CD4-positive, alpha-beta T cell (primary cell): ENCODE measurements at regions not wholly inside any gene's neighbourhood (a gene's known extent, or its start where the extent isn't known, plus 50 kb on each side); places are given as distances from the start of the nearest gene placed in this dataset.

Source experiments
- ATAC-seq: fragments of 200-7000 bp; cut with Tn5 transposase; one replicate; pipeline ENCODE4 v1.10.0; 2022; ENCODE audit warnings: mild to moderate bottlenecking; ENCODE audit not compliant: poor library complexity
- CTCF ChIA-PET: fragments of 350-600 bp; sonication (Branson Sonifier 250); formaldehyde crosslinking; loops from one replicate; lab custom pipeline; 2021; ENCODE audit warnings: antibody characterized with exemption, inconsistent platforms; lab: Charles Lee
- POLR2A ChIA-PET: fragments of 350-600 bp; sonication (Branson Sonifier 250); formaldehyde crosslinking; loops from one replicate; lab custom pipeline; 2021; ENCODE audit warnings: antibody characterized with exemption, inconsistent platforms; lab: Charles Lee
- DNase-seq, 14 experiments: peaks; one replicate each; pipeline ENCODE4 v3.0.0-alpha.2; 2013 to 2020; ENCODE audit warnings: mixed read lengths in 2 of 14
- H3K27ac ChIP-seq, 2 donors: one replicate each; pipeline versions ENCODE4 v1.5.1 to v1.7.0; 2013; ENCODE audit warnings: low read length in 2 of 2, low read depth in 1 of 2, mild to moderate bottlenecking in 1 of 2
- H3K27me3 ChIP-seq, 2 experiments: 1 replicate in 1 of 2; 2 replicates in 1 of 2; pipeline versions ENCODE4 v1.6.1 to v1.7.0; 2013; ENCODE audit warnings: low read length in 2 of 2, control low read depth in 1 of 2, mild to moderate bottlenecking in 1 of 2, moderate library complexity in 1 of 2; ENCODE audit not compliant: insufficient read depth in 2 of 2, control insufficient read depth in 1 of 2
- H3K36me3 ChIP-seq: one replicate; pipeline ENCODE4 v1.6.1; 2013; ENCODE audit warnings: low read length, control low read depth; ENCODE audit not compliant: insufficient read depth
- H3K4me1 ChIP-seq: one replicate; pipeline ENCODE4 v1.6.1; 2013; ENCODE audit warnings: low read length, control low read depth; ENCODE audit not compliant: insufficient read depth
- H3K4me3 ChIP-seq: one replicate; pipeline ENCODE4 v1.5.1; 2013; ENCODE audit warnings: mild to moderate bottlenecking, low read length, moderate library complexity
- H3K9me3 ChIP-seq, 2 experiments: 1 replicate in 1 of 2; 2 replicates in 1 of 2; pipeline versions ENCODE4 v1.6.1 to v1.7.0; 2013; ENCODE audit warnings: low read length in 2 of 2, mild to moderate bottlenecking in 2 of 2, control low read depth in 1 of 2, moderate library complexity in 1 of 2; ENCODE audit not compliant: control insufficient read depth in 1 of 2, insufficient read depth in 1 of 2
- H3K27ac Mint-ChIP-seq: one replicate; pipeline ENCODE4 v1.8.0; 2020; ENCODE audit warnings: mixed read lengths
- H3K27me3 Mint-ChIP-seq: one replicate; pipeline ENCODE4 v1.8.0; 2021; ENCODE audit warnings: mixed read lengths
- H3K36me3 Mint-ChIP-seq: one replicate; pipeline ENCODE4 v1.8.0; 2021; ENCODE audit warnings: low read depth, mixed read lengths
- H3K4me1 Mint-ChIP-seq: one replicate; pipeline ENCODE4 v1.8.0; 2021; ENCODE audit warnings: low read depth, mixed read lengths
- H3K4me3 Mint-ChIP-seq: one replicate; pipeline ENCODE4 v1.8.0; 2020; ENCODE audit warnings: mild to moderate bottlenecking, mixed read lengths
- H3K9me3 Mint-ChIP-seq: one replicate; pipeline ENCODE4 v1.8.0; 2020; ENCODE audit warnings: mixed read lengths
- intact Hi-C, 2 experiments: fragments of 100-400 bp; cut with DNase I in 1 of 2; cut with micrococcal nuclease in 1 of 2; formaldehyde crosslinking; loops; one replicate each; pipeline versions ENCODE4 v1.15.1 to v1.9.0; 2023 to 2025; cut with DNase I, micrococcal nuclease
- TF ChIP-seq, protein P1 (sequence below): fragments of 200-600 bp; IDR thresholded peaks from one replicate; pipeline ENCODE4 v1.8.0; 2022; ENCODE audit warnings: antibody characterized with exemption, mild to moderate bottlenecking

- Mint-ChIP-seq H3K27ac (no peak overlapping the region), H3K4me3 (no peak overlapping the region), H3K9me3 (no peaks in the 10 kb centered on the region), H3K4me1 (no peaks in the 10 kb centered on the region), H3K27me3 (peaks cover 21% of the 10 kb centered on the region), H3K36me3 (no peaks in the 10 kb centered on the region)
- Histone ChIP-seq H3K27me3 (peaks cover 2 to 13% of the 10 kb centered on the region in 2 experiments), H3K27ac (no peak overlapping the region), H3K9me3 (no peaks in the 10 kb centered on the region), H3K4me3 (no peak overlapping the region), H3K4me1 (no peaks in the 10 kb centered on the region), H3K36me3 (no peaks in the 10 kb centered on the region)
- intact Hi-C loops = no loop called here
- POLR2A ChIA-PET = no interaction called here
- CTCF ChIA-PET = no interaction called here
- ATAC-seq (no peak), DNase-seq (no peak)
- TF ChIP-seq, protein P1, sequence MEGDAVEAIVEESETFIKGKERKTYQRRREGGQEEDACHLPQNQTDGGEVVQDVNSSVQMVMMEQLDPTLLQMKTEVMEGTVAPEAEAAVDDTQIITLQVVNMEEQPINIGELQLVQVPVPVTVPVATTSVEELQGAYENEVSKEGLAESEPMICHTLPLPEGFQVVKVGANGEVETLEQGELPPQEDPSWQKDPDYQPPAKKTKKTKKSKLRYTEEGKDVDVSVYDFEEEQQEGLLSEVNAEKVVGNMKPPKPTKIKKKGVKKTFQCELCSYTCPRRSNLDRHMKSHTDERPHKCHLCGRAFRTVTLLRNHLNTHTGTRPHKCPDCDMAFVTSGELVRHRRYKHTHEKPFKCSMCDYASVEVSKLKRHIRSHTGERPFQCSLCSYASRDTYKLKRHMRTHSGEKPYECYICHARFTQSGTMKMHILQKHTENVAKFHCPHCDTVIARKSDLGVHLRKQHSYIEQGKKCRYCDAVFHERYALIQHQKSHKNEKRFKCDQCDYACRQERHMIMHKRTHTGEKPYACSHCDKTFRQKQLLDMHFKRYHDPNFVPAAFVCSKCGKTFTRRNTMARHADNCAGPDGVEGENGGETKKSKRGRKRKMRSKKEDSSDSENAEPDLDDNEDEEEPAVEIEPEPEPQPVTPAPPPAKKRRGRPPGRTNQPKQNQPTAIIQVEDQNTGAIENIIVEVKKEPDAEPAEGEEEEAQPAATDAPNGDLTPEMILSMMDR = no peak
Observed at GRCh38 chr6:167508919-167509852, 184.3 kb downstream of the TTLL2 start.

DNA sequence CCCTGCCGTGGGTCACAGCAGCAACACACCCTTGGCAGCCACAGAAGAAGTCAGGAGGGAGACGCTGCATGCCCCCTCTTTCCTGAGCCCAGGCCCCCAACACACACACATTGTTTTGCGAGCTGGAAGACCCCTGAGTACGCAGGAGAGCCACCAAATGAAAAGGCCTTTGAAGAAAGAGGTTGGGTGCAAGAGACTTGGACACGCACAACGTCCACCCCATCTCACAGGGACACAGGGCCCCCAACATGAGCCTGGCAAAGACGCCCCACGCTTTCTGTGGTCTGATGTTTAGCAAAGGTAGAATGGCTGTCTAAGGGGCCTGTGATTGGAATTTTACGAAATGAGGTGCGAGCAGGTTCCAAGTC lies 185.0 kb downstream of the TTLL2 start:
- Histone ChIP-seq H3K27ac (no peak overlapping the region), H3K4me3 (no peak overlapping the region), H3K27me3 (peaks cover 2 to 13% of the 10 kb centered on the region in 2 experiments), H3K36me3 (no peaks in the 10 kb centered on the region), H3K4me1 (no peaks in the 10 kb centered on the region), H3K9me3 (no peaks in the 10 kb centered on the region)
- Mint-ChIP-seq H3K4me1 (no peaks in the 10 kb centered on the region), H3K36me3 (no peaks in the 10 kb centered on the region), H3K9me3 (no peaks in the 10 kb centered on the region), H3K27ac (no peak overlapping the region), H3K4me3 (no peak overlapping the region), H3K27me3 (peaks cover 21% of the 10 kb centered on the region)
- TF ChIP-seq, protein P1 = no peak
- ChIA-PET CTCF (no interaction called here), POLR2A (no interaction called here)
- intact Hi-C loops = no loop called here
- DNase-seq = no peak
- no peak for ATAC-seq

DNA sequence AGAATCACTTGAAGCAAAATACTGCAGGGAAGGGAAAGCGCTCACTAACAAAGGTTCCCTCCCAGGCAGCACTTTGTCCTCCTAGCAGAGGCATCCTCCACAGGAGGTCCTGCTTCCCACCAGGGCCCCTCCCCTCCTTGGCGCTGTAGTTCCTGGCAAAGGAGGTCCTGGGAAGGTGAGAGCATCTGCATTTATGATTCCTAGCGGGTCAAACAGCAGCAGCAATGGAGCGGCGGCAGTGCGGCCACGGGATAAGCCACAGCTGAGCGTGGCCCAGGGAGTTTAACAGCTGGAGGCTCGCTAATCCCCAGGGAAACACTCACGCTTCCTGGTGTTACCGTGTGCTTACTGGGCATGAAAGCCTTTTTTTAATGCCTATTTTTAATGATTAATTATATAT lies 185.8 kb downstream of the TTLL2 start:
- H3K4me3 Mint-ChIP-seq = no peak overlapping the region
- H3K27me3 Mint-ChIP-seq = peaks cover 21% of the 10 kb centered on the region
- ChIA-PET CTCF (no interaction called here), POLR2A (no interaction called here)
- Histone ChIP-seq H3K36me3 (no peaks in the 10 kb centered on the region), H3K27ac (no peak overlapping the region), H3K9me3 (no peaks in the 10 kb centered on the region), H3K4me3 (no peak overlapping the region), H3K4me1 (no peaks in the 10 kb centered on the region), H3K27me3 (peaks cover 2 to 13% of the 10 kb centered on the region in 2 experiments)
- intact Hi-C loops = no loop called here
- DNase-seq = no peak
- TF ChIP-seq, protein P1 = no peak
- H3K27ac Mint-ChIP-seq = no peak overlapping the region
- H3K36me3 Mint-ChIP-seq = no peaks in the 10 kb centered on the region
- no peaks in the 10 kb centered on the region for H3K9me3 Mint-ChIP-seq
- H3K4me1 Mint-ChIP-seq = no peaks in the 10 kb centered on the region
- no peak for ATAC-seq
